GM12875 (cell line): ENCODE measurements at regions not wholly inside any gene's neighbourhood (a gene's known extent, or its start where the extent isn't known, plus 50 kb on each side); places are given as distances from the start of the nearest gene placed in this dataset.

ENCODE experiments used
- H3K4me3 ChIP-seq: one replicate; pipeline ENCODE4 v1.5.1; 2011; ENCODE audit warnings: low read depth, low read length, control low read depth
- CTCF ChIP-seq: IDR thresholded peaks from 2 replicates; pipeline ENCODE4 v1.5.1; 2011; ENCODE audit warnings: low read depth, mild to moderate bottlenecking, control low read depth, inconsistent platforms, low read length, moderate library complexity, borderline replicate concordance; ENCODE audit not compliant: insufficient read depth

GRCh38 chr13:100734194-100734720 lies 59.7 kb upstream of the TMTC4 start:
- TF ChIP-seq CTCF = no peak
- no peak overlapping the region for H3K4me3 ChIP-seq

GRCh38 chr13:100733261-100733660 lies 58.7 kb upstream of the TMTC4 start:
- no peak for TF ChIP-seq CTCF

GRCh38 chr13:100728201-100728600 lies 53.6 kb upstream of the TMTC4 start:
- TF ChIP-seq CTCF = no peak
- H3K4me3 ChIP-seq = no peak overlapping the region

More at GRCh38 chr13:100733261-100733660, 58.7 kb upstream of the TMTC4 start:
- no peak overlapping the region for H3K4me3 ChIP-seq

GRCh38 chr13:100725472-100725871 lies 50.9 kb upstream of the TMTC4 start:
- no peak for TF ChIP-seq CTCF
- H3K4me3 ChIP-seq = no peak overlapping the region

GRCh38 chr13:100724568-100724967 lies 50.0 kb upstream of the TMTC4 start:
- TF ChIP-seq CTCF = no peak
- H3K4me3 ChIP-seq = no peak overlapping the region
